Panc1 (cell line): ENCODE measurements at regions not wholly inside any gene's neighbourhood (a gene's known extent, or its start where the extent isn't known, plus 50 kb on each side); places are given as distances from the start of the nearest gene placed in this dataset.

Experiments
- ATAC-seq: fragments of 200-7000 bp; cut with Tn5 transposase; 2 replicates; pipeline ENCODE4 v1.9.1; 2020; ENCODE audit warnings: mild to moderate bottlenecking, moderate library complexity
- BruUV-seq: library from RNA; stranded (reverse); fragments of 400-500 nt; replicated peaks from 2 replicates; lab custom pipeline; 2021; lab: Mats Ljungman, UMichigan
- CTCF ChIA-PET: fragments of 300-600 bp; sonication (Branson Sonifier 250); formaldehyde crosslinking; loops from one replicate; lab custom pipeline; 2022; ENCODE audit warnings: antibody characterized with exemption; lab: Charles Lee
- POLR2A ChIA-PET: fragments of 300-600 bp; sonication (Branson Sonifier 250); formaldehyde crosslinking; loops from one replicate; lab custom pipeline; 2022; ENCODE audit warnings: antibody characterized with exemption; lab: Charles Lee
- DNase-seq: peaks from one replicate; pipeline ENCODE4 v3.0.0-alpha.2; 2010; ENCODE audit warnings: low read depth, low spot score
- H3K27ac ChIP-seq: 2 replicates; pipeline ENCODE4 v1.5.1; 2011; ENCODE audit warnings: mild to moderate bottlenecking, low read length, inconsistent platforms
- H3K27me3 ChIP-seq: fragments of 200-500 bp; sonication (Bioruptor generic); 2 replicates; pipeline ENCODE4 v1.6.0; 2014; ENCODE audit warnings: low read length, inconsistent platforms; ENCODE audit not compliant: control insufficient read depth, insufficient read depth
- H3K36me3 ChIP-seq: fragments of 200-500 bp; sonication (Bioruptor generic); 2 replicates; pipeline ENCODE4 v1.5.1; 2014; ENCODE audit warnings: inconsistent platforms, mild to moderate bottlenecking, low read length, moderate library complexity; ENCODE audit not compliant: control insufficient read depth, insufficient read depth
- H3K4me1 ChIP-seq: 2 replicates; pipeline ENCODE4 v1.5.1; 2011; ENCODE audit warnings: inconsistent platforms, mild to moderate bottlenecking, low read length, moderate library complexity; ENCODE audit not compliant: control insufficient read depth, insufficient read depth
- H3K4me3 ChIP-seq, 2 experiments: 2 replicates each; pipeline ENCODE4 v1.5.1; 2011 to 2012; ENCODE audit warnings: low read depth in 2 of 2, low read length in 2 of 2, mild to moderate bottlenecking in 2 of 2, inconsistent platforms in 1 of 2, moderate library complexity in 1 of 2
- H3K9me3 ChIP-seq: fragments of 200-500 bp; sonication (Bioruptor generic); 2 replicates; pipeline ENCODE4 v1.5.1; 2014; ENCODE audit warnings: low read depth, mild to moderate bottlenecking, inconsistent platforms, low read length, moderate library complexity; ENCODE audit not compliant: control insufficient read depth, insufficient read depth
- POLR2AphosphoS5 ChIP-seq: IDR thresholded peaks from 2 replicates; pipeline ENCODE4 v1.6.1; 2012; ENCODE audit warnings: mild to moderate bottlenecking, low read depth, low read length, moderate library complexity
- SIN3A ChIP-seq: IDR thresholded peaks from 2 replicates; pipeline ENCODE4 v1.6.1; 2012; ENCODE audit warnings: low read depth, mild to moderate bottlenecking, low read length, moderate library complexity, borderline replicate concordance; ENCODE audit not compliant: insufficient read depth
- TCF7L2 ChIP-seq: IDR thresholded peaks from 2 replicates; pipeline ENCODE4 v1.6.1; 2011; ENCODE audit warnings: mild to moderate bottlenecking, low read depth, low read length, inconsistent platforms
- in situ Hi-C: cut with HindIII; loops from 2 replicates; pipeline ENCODE4 v1.10.0; 2016; ENCODE audit warnings: low sequenced_read_pairs, low pct_unique_long_range_greater_than_20kb
- intact Hi-C: fragments of 100-400 bp; cut with micrococcal nuclease; formaldehyde crosslinking; loops from one replicate; pipeline ENCODE4 v1.10.0; 2022; ENCODE audit not compliant: unreplicated experiment
- TF ChIP-seq, protein P1 (sequence below), 2 experiments: IDR thresholded peaks; 2 replicates each; pipeline ENCODE4 v1.6.1; 2011 to 2012; ENCODE audit warnings: low read depth in 2 of 2, control low read depth in 1 of 2, low read length in 1 of 2, mild to moderate bottlenecking in 1 of 2, moderate library complexity in 1 of 2; ENCODE audit not compliant: insufficient read depth in 1 of 2
- TF ChIP-seq, protein P2 (sequence below): fragments of 450-650 bp; IDR thresholded peaks from 2 replicates; pipeline ENCODE4 v1.5.1; 2017; ENCODE audit warnings: mild to moderate bottlenecking

DNA sequence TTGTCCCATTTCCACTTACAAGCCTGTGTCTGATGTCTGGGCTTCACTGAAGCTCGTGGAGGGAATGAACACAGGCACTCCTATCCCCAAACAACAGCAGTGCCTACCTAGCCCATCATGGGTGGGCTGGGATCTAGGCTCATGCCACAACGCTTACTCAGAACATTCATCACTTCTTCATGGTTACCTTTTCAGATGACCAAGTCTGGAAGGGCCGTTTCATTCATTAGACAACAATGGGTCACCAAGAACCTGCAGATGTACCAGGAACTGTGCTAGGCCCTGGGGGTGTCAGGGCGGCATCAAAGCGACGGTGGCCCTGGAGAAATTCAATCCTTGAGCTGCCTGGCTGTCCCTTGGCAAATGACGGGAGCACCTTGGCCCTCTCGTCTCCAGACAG is 64.9 kb upstream of the FZD10 start:
- Histone ChIP-seq H3K9me3 (no peaks in the 10 kb centered on the region), H3K27me3 (no peaks in the 10 kb centered on the region; the same call in 1 of the 2 replicates), H3K4me1 (no peaks in the 10 kb centered on the region), H3K4me3 (no peak overlapping the region), H3K27ac (no peak overlapping the region), H3K36me3 (no peaks in the 10 kb centered on the region)
- no peak for DNase-seq
- POLR2A ChIA-PET: no interaction called here
- in situ Hi-C loops (no loop called here), intact Hi-C loops (no loop called here)
- CTCF ChIA-PET: no interaction called here
- no TSS peak for BruUV-seq
- TF ChIP-seq, protein P1, sequence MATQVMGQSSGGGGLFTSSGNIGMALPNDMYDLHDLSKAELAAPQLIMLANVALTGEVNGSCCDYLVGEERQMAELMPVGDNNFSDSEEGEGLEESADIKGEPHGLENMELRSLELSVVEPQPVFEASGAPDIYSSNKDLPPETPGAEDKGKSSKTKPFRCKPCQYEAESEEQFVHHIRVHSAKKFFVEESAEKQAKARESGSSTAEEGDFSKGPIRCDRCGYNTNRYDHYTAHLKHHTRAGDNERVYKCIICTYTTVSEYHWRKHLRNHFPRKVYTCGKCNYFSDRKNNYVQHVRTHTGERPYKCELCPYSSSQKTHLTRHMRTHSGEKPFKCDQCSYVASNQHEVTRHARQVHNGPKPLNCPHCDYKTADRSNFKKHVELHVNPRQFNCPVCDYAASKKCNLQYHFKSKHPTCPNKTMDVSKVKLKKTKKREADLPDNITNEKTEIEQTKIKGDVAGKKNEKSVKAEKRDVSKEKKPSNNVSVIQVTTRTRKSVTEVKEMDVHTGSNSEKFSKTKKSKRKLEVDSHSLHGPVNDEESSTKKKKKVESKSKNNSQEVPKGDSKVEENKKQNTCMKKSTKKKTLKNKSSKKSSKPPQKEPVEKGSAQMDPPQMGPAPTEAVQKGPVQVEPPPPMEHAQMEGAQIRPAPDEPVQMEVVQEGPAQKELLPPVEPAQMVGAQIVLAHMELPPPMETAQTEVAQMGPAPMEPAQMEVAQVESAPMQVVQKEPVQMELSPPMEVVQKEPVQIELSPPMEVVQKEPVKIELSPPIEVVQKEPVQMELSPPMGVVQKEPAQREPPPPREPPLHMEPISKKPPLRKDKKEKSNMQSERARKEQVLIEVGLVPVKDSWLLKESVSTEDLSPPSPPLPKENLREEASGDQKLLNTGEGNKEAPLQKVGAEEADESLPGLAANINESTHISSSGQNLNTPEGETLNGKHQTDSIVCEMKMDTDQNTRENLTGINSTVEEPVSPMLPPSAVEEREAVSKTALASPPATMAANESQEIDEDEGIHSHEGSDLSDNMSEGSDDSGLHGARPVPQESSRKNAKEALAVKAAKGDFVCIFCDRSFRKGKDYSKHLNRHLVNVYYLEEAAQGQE (IDR thresholded peaks at IDR 0.05; ENCODE audit: insufficient read depth in 1 of 2, low read depth in 2 of 2, low read length in 1 of 2): no peak
- TF ChIP-seq POLR2AphosphoS5: no peak
- TF ChIP-seq SIN3A: no peak
- no peak for TF ChIP-seq TCF7L2
- TF ChIP-seq, protein P2, sequence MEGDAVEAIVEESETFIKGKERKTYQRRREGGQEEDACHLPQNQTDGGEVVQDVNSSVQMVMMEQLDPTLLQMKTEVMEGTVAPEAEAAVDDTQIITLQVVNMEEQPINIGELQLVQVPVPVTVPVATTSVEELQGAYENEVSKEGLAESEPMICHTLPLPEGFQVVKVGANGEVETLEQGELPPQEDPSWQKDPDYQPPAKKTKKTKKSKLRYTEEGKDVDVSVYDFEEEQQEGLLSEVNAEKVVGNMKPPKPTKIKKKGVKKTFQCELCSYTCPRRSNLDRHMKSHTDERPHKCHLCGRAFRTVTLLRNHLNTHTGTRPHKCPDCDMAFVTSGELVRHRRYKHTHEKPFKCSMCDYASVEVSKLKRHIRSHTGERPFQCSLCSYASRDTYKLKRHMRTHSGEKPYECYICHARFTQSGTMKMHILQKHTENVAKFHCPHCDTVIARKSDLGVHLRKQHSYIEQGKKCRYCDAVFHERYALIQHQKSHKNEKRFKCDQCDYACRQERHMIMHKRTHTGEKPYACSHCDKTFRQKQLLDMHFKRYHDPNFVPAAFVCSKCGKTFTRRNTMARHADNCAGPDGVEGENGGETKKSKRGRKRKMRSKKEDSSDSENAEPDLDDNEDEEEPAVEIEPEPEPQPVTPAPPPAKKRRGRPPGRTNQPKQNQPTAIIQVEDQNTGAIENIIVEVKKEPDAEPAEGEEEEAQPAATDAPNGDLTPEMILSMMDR: no peak
- ATAC-seq: no peak

DNA sequence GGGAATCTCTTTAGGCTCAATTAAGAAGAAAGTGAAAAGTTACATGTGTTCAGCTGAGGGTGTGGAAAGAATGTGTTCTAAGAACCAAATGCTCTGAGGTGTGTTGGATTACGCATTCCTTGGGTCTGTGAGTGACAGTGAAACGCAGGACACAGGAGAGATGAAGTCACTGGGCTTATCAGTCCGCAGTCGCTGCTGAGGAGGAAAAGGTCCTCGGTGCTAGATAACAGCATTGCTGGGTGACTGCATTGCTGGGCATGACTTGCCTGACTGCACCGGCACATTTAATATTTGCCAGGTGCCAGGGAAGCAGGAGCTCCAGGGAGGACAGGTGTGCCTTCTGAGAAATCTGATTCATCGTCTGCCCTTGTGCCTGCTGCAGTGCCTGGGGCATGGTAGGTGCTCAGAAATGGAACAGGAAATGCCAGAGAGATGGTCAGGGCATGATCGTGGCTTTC is 64.4 kb upstream of the FZD10 start:
- DNase-seq: no peak
- no peaks in the 10 kb centered on the region for H3K4me1 ChIP-seq
- H3K36me3 ChIP-seq: no peaks in the 10 kb centered on the region
- no peak overlapping the region for H3K4me3 ChIP-seq
- ATAC-seq: no peak
- no peak overlapping the region for H3K27ac ChIP-seq
- POLR2A ChIA-PET: no interaction called here
- TF ChIP-seq, protein P2: no peak
- no peak for TF ChIP-seq SIN3A
- no peak for TF ChIP-seq TCF7L2
- TF ChIP-seq POLR2AphosphoS5: no peak
- TF ChIP-seq, protein P1 (IDR thresholded peaks at IDR 0.05; ENCODE audit: insufficient read depth in 1 of 2, low read depth in 2 of 2, low read length in 1 of 2): no peak
- intact Hi-C loops: no loop called here
- no peaks in the 10 kb centered on the region for H3K9me3 ChIP-seq
- in situ Hi-C loops: no loop called here
- no peaks in the 10 kb centered on the region; the same call in 1 of the 2 replicates for H3K27me3 ChIP-seq
- CTCF ChIA-PET: no interaction called here
- BruUV-seq: no TSS peak
